HEK293 (cell line): ENCODE measurements at regions not wholly inside any gene's neighbourhood (a gene's known extent, or its start where the extent isn't known, plus 50 kb on each side); places are given as distances from the start of the nearest gene placed in this dataset.

ENCODE experiments used
- CTCF ChIA-PET: fragments of 350-600 bp; formaldehyde crosslinking; extraction: SDS; loops from one replicate; lab custom pipeline; 2021; ENCODE audit warnings: antibody characterized with exemption; lab: Yijun Ruan, JAX
- POLR2A ChIA-PET: fragments of 300-600 bp; formaldehyde crosslinking; extraction: SDS; loops from one replicate; lab custom pipeline; 2020; ENCODE audit warnings: antibody characterized with exemption, inconsistent platforms; lab: Yijun Ruan, JAX
- H3K27ac ChIP-seq: fragments of 200-500 bp; sonication (Bioruptor generic); 2 replicates; pipeline ENCODE4 v1.5.1; 2014; ENCODE audit warnings: low read depth, low read length, control low read depth, inconsistent platforms; ENCODE audit errors: extremely low read depth
- H3K36me3 ChIP-seq, 2 experiments: fragments of 200-500 bp in 1 of 2; sonication (Bioruptor generic) in 1 of 2; 1 replicate in 1 of 2; 2 replicates in 1 of 2; pipeline ENCODE4 v1.5.1; 2014 to 2017; ENCODE audit warnings: inconsistent platforms in 2 of 2, low read length in 2 of 2; ENCODE audit not compliant: control insufficient read depth in 2 of 2, insufficient read depth in 1 of 2
- H3K4me1 ChIP-seq: fragments of 200-500 bp; sonication (Bioruptor generic); 2 replicates; pipeline ENCODE4 v1.5.1; 2014; ENCODE audit warnings: mild to moderate bottlenecking, low read length, inconsistent platforms; ENCODE audit not compliant: control insufficient read depth, insufficient read depth
- H3K4me3 ChIP-seq: 2 replicates; pipeline ENCODE4 v1.5.1; 2011; ENCODE audit warnings: low read depth, mild to moderate bottlenecking, control low read depth, low read length, moderate library complexity
- H3K9me3 ChIP-seq: fragments of 200-500 bp; sonication (Bioruptor generic); 2 replicates; pipeline ENCODE4 v1.5.1; 2014; ENCODE audit warnings: low read depth, low read length, inconsistent platforms; ENCODE audit not compliant: control insufficient read depth, insufficient read depth
- KLF9 ChIP-seq: fragments of 450-650 bp; formaldehyde crosslinking; IDR thresholded peaks from 2 replicates; pipeline ENCODE4 v1.5.1; 2016; ENCODE audit warnings: missing biosample characterization, missing genetic modification characterization, low read depth
- PRDM1 ChIP-seq: fragments of 450-650 bp; formaldehyde crosslinking; IDR thresholded peaks from 2 replicates; pipeline ENCODE4; 2016; ENCODE audit warnings: missing biosample characterization, missing genetic modification characterization
- SETDB1 ChIP-seq: IDR thresholded peaks from one replicate; pipeline ENCODE4 v1.6.1; 2017; ENCODE audit warnings: mild to moderate bottlenecking, low read length, moderate library complexity, mixed read lengths; ENCODE audit not compliant: insufficient read length
- ZBTB17 ChIP-seq: fragments of 450-650 bp; formaldehyde crosslinking; IDR thresholded peaks from 2 replicates; pipeline ENCODE4 v1.5.1; 2016; ENCODE audit warnings: missing biosample characterization, missing genetic modification characterization
- ZBTB20 ChIP-seq: fragments of 450-650 bp; formaldehyde crosslinking; IDR thresholded peaks from 2 replicates; pipeline ENCODE4 v1.5.1; 2016; ENCODE audit warnings: missing biosample characterization, missing genetic modification characterization
- ZFP3 ChIP-seq: fragments of 450-650 bp; formaldehyde crosslinking; IDR thresholded peaks from 2 replicates; pipeline ENCODE4 v1.5.1; 2016; ENCODE audit warnings: low read depth, missing biosample characterization, missing genetic modification characterization
- ZNF202 ChIP-seq: fragments of 450-650 bp; formaldehyde crosslinking; IDR thresholded peaks from 2 replicates; pipeline ENCODE4 v1.5.1; 2016; ENCODE audit warnings: missing biosample characterization, missing genetic modification characterization, borderline replicate concordance
- ZNF274 ChIP-seq, 2 experiments: fragments of 200-500 bp in 1 of 2; fragments of 450-650 bp in 1 of 2; sonication (Bioruptor generic) in 1 of 2; formaldehyde crosslinking in 1 of 2; IDR thresholded peaks; 2 replicates each; pipeline versions ENCODE4 v1.5.1 to v1.6.1; 2014 to 2016; ENCODE audit warnings: borderline replicate concordance in 1 of 2, inconsistent platforms in 1 of 2, low read length in 1 of 2, missing biosample characterization in 1 of 2, missing genetic modification characterization in 1 of 2
- ZNF37A ChIP-seq: fragments of 450-650 bp; IDR thresholded peaks from 2 replicates; pipeline ENCODE4 v1.5.1; 2018; ENCODE audit warnings: missing biosample characterization, missing genetic modification characterization
- ZNF449 ChIP-seq: fragments of 450-650 bp; formaldehyde crosslinking; IDR thresholded peaks from 2 replicates; pipeline ENCODE4 v1.5.1; 2017; ENCODE audit warnings: missing biosample characterization, mild to moderate bottlenecking, missing genetic modification characterization, moderate library complexity
- ZNF571 ChIP-seq: fragments of 450-650 bp; formaldehyde crosslinking; IDR thresholded peaks from 2 replicates; pipeline ENCODE4 v1.5.0; 2017; ENCODE audit warnings: missing biosample characterization, missing genetic modification characterization
- ZNF626 ChIP-seq: fragments of 450-650 bp; sonication (Bioruptor Pico); formaldehyde crosslinking; IDR thresholded peaks from 2 replicates; pipeline ENCODE4 v1.5.1; 2018; ENCODE audit warnings: missing biosample characterization, missing genetic modification characterization, inconsistent platforms
- ZNF664 ChIP-seq: fragments of 450-650 bp; formaldehyde crosslinking; IDR thresholded peaks from 2 replicates; pipeline ENCODE4 v1.5.1; 2016; ENCODE audit warnings: missing biosample characterization, missing genetic modification characterization
- ZNF791 ChIP-seq: fragments of 450-650 bp; formaldehyde crosslinking; IDR thresholded peaks from 2 replicates; pipeline ENCODE4 v1.5.1; 2016; ENCODE audit warnings: missing biosample characterization, missing genetic modification characterization
- TF ChIP-seq, protein P1 (sequence below): fragments of 450-650 bp; formaldehyde crosslinking; IDR thresholded peaks from 2 replicates; pipeline ENCODE4 v1.5.1; 2017; ENCODE audit warnings: missing biosample characterization, missing genetic modification characterization
- TF ChIP-seq, protein P2 (sequence below): fragments of 450-650 bp; formaldehyde crosslinking; IDR thresholded peaks from 2 replicates; pipeline ENCODE4 v1.5.1; 2016; ENCODE audit warnings: missing biosample characterization, missing genetic modification characterization, low read depth
- TF ChIP-seq, protein P3 (sequence below): fragments of 450-650 bp; formaldehyde crosslinking; IDR thresholded peaks from 2 replicates; pipeline ENCODE4 v1.5.1; 2017; ENCODE audit warnings: missing biosample characterization, missing genetic modification characterization
- TF ChIP-seq, protein P4 (sequence below): fragments of 450-650 bp; formaldehyde crosslinking; IDR thresholded peaks from 2 replicates; pipeline ENCODE4 v1.5.1; 2016; ENCODE audit warnings: missing biosample characterization, missing genetic modification characterization, borderline replicate concordance
- TF ChIP-seq, protein P5 (sequence below): fragments of 450-650 bp; formaldehyde crosslinking; IDR thresholded peaks from 2 replicates; pipeline ENCODE4 v1.5.1; 2016; ENCODE audit warnings: missing biosample characterization, missing genetic modification characterization

- TF ChIP-seq ZNF274 (IDR thresholded peaks at IDR 0.05; ENCODE audit: low read length) = no peak
- TF ChIP-seq ZNF274 (tag by site-specific recombination; IDR thresholded peaks at IDR 0.05; ENCODE audit: borderline replicate concordance) = no peak
- TF ChIP-seq ZNF202 (tag by site-specific recombination) = no peak
Observed at GRCh38 chr15:39232512-39232911, 348.4 kb upstream of the THBS1 start (continued).

- Histone ChIP-seq H3K27ac (no peak overlapping the region), H3K4me1 (no peaks in the 10 kb centered on the region), H3K4me3 (no peak overlapping the region), H3K9me3 (no peaks in the 10 kb centered on the region), H3K36me3 (no peaks in the 10 kb centered on the region)
- CTCF ChIA-PET = no interaction called here
- POLR2A ChIA-PET = interaction anchor here (0.6 kb wide), 1 partner anchor 93 kb away, joined by 3 read pairs; no protein-coding TSS in a partner anchor
- TF ChIP-seq, protein P1, sequence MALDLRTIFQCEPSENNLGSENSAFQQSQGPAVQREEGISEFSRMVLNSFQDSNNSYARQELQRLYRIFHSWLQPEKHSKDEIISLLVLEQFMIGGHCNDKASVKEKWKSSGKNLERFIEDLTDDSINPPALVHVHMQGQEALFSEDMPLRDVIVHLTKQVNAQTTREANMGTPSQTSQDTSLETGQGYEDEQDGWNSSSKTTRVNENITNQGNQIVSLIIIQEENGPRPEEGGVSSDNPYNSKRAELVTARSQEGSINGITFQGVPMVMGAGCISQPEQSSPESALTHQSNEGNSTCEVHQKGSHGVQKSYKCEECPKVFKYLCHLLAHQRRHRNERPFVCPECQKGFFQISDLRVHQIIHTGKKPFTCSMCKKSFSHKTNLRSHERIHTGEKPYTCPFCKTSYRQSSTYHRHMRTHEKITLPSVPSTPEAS = no peak
- TF ChIP-seq KLF9 (tag by site-specific recombination) = no peak
- TF ChIP-seq ZNF37A (tag by site-specific recombination) = no peak
- no peak for TF ChIP-seq ZNF626 (tag by site-specific recombination)
- TF ChIP-seq, protein P2, sequence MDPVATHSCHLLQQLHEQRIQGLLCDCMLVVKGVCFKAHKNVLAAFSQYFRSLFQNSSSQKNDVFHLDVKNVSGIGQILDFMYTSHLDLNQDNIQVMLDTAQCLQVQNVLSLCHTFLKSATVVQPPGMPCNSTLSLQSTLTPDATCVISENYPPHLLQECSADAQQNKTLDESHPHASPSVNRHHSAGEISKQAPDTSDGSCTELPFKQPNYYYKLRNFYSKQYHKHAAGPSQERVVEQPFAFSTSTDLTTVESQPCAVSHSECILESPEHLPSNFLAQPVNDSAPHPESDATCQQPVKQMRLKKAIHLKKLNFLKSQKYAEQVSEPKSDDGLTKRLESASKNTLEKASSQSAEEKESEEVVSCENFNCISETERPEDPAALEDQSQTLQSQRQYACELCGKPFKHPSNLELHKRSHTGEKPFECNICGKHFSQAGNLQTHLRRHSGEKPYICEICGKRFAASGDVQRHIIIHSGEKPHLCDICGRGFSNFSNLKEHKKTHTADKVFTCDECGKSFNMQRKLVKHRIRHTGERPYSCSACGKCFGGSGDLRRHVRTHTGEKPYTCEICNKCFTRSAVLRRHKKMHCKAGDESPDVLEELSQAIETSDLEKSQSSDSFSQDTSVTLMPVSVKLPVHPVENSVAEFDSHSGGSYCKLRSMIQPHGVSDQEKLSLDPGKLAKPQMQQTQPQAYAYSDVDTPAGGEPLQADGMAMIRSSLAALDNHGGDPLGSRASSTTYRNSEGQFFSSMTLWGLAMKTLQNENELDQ (tag by site-specific recombination) = no peak
- TF ChIP-seq, protein P3, sequence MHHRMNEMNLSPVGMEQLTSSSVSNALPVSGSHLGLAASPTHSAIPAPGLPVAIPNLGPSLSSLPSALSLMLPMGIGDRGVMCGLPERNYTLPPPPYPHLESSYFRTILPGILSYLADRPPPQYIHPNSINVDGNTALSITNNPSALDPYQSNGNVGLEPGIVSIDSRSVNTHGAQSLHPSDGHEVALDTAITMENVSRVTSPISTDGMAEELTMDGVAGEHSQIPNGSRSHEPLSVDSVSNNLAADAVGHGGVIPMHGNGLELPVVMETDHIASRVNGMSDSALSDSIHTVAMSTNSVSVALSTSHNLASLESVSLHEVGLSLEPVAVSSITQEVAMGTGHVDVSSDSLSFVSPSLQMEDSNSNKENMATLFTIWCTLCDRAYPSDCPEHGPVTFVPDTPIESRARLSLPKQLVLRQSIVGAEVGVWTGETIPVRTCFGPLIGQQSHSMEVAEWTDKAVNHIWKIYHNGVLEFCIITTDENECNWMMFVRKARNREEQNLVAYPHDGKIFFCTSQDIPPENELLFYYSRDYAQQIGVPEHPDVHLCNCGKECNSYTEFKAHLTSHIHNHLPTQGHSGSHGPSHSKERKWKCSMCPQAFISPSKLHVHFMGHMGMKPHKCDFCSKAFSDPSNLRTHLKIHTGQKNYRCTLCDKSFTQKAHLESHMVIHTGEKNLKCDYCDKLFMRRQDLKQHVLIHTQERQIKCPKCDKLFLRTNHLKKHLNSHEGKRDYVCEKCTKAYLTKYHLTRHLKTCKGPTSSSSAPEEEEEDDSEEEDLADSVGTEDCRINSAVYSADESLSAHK (tag by site-specific recombination) = no peak
- TF ChIP-seq ZFP3 (tag by site-specific recombination) = no peak
- TF ChIP-seq ZNF664 (tag by site-specific recombination) = no peak
- TF ChIP-seq, protein P4, sequence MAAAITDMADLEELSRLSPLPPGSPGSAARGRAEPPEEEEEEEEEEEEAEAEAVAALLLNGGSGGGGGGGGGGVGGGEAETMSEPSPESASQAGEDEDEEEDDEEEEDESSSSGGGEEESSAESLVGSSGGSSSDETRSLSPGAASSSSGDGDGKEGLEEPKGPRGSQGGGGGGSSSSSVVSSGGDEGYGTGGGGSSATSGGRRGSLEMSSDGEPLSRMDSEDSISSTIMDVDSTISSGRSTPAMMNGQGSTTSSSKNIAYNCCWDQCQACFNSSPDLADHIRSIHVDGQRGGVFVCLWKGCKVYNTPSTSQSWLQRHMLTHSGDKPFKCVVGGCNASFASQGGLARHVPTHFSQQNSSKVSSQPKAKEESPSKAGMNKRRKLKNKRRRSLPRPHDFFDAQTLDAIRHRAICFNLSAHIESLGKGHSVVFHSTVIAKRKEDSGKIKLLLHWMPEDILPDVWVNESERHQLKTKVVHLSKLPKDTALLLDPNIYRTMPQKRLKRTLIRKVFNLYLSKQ (tag by site-specific recombination) = no peak
Observed at GRCh38 chr15:39235084-39235795, 345.6 kb upstream of the THBS1 start.

DNA sequence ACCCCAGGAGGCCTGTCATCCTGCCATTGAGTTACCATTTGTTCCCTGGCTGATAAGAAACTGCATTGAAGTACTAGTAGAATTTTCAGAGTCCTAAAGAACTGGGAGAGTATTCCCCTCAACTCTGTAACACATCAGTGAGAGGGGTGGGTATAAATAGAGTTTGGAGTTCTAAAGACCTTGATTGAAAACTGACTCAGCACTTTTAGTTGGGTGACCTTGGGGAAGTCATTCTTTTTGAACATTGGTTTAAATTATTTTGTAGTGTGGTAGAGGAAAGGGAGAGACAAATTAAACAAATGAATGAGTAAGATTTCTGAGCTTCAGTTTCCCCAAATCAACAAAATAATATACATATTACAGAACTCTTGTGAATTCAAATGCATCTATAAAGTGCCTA lies 344.5 kb upstream of the THBS1 start:
- CTCF ChIA-PET = no interaction called here
- POLR2A ChIA-PET = no interaction called here

More for the DNA sequence above, 344.5 kb upstream of the THBS1 start:
- Histone ChIP-seq H3K27ac (no peak overlapping the region), H3K4me1 (no peaks in the 10 kb centered on the region), H3K9me3 (no peaks in the 10 kb centered on the region)
- no peak for TF ChIP-seq ZNF449 (tag by site-specific recombination)
- TF ChIP-seq ZBTB20 (tag by site-specific recombination) = no peak
- TF ChIP-seq SETDB1 = no peak
- TF ChIP-seq ZNF791 (tag by site-specific recombination) = no peak
- TF ChIP-seq PRDM1 (tag by site-specific recombination) = no peak
- TF ChIP-seq, protein P5, sequence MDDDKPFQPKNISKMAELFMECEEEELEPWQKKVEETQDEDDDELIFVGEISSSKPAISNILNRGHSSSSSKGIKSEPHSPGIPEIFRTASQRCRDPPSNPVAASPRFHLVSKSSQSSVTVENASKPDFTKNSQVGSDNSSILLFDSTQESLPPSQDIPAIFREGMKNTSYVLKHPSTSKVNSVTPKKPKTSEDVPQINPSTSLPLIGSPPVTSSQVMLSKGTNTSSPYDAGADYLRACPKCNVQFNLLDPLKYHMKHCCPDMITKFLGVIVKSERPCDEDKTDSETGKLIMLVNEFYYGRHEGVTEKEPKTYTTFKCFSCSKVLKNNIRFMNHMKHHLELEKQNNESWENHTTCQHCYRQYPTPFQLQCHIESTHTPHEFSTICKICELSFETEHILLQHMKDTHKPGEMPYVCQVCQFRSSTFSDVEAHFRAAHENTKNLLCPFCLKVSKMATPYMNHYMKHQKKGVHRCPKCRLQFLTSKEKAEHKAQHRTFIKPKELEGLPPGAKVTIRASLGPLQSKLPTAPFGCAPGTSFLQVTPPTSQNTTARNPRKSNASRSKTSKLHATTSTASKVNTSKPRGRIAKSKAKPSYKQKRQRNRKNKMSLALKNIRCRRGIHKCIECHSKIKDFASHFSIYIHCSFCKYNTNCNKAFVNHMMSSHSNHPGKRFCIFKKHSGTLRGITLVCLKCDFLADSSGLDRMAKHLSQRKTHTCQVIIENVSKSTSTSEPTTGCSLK = no peak
- no peak for TF ChIP-seq ZNF571 (tag by site-specific recombination)
- TF ChIP-seq ZBTB17 (tag by site-specific recombination) = no peak
- TF ChIP-seq, all 188 proteins: peak for 0
- H3K4me3 ChIP-seq = no peak overlapping the region
- no peaks in the 10 kb centered on the region for H3K36me3 ChIP-seq
